ENCODE measurements at regions not wholly inside any gene's neighbourhood (a gene's known extent, or its start where the extent isn't known, plus 50 kb on each side); places are given as distances from the start of the nearest gene placed in this dataset.
"Not testable (repeated sequence)": the region's sequence is repeated elsewhere in the genome, so short reads cannot be mapped to it uniquely, and the experiment has no call there.

DNA sequence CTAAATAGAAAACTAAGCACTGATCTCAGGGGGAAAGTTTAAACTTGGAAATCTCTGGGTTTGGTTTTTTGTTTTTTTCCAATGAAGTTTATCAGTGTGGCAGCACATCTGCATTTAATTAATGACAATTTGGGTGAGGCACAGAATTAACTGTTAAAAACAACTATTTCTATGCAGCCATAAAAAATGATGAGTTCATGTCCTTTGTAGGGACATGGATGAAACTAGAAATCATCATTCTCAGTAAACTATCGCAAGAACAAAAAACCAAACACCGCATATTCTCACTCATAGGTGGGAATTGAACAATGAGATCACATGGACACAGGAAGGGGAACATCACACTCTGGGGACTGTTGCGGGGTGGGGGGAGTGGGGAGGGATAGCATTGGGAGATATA, 98.0 kb downstream of the DAD1 start:
- TF ChIP-seq, protein P1, sequence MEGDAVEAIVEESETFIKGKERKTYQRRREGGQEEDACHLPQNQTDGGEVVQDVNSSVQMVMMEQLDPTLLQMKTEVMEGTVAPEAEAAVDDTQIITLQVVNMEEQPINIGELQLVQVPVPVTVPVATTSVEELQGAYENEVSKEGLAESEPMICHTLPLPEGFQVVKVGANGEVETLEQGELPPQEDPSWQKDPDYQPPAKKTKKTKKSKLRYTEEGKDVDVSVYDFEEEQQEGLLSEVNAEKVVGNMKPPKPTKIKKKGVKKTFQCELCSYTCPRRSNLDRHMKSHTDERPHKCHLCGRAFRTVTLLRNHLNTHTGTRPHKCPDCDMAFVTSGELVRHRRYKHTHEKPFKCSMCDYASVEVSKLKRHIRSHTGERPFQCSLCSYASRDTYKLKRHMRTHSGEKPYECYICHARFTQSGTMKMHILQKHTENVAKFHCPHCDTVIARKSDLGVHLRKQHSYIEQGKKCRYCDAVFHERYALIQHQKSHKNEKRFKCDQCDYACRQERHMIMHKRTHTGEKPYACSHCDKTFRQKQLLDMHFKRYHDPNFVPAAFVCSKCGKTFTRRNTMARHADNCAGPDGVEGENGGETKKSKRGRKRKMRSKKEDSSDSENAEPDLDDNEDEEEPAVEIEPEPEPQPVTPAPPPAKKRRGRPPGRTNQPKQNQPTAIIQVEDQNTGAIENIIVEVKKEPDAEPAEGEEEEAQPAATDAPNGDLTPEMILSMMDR (IDR thresholded peaks at IDR 0.05) = not testable (repeated sequence)
- not testable (repeated sequence) for TF ChIP-seq POLR2A (IDR thresholded peaks at IDR 0.05)

Measured in vagina (tissue), 2 donors.